ENCODE measurements at regions not wholly inside any gene's neighbourhood (a gene's known extent, or its start where the extent isn't known, plus 50 kb on each side); places are given as distances from the start of the nearest gene placed in this dataset.

DNA sequence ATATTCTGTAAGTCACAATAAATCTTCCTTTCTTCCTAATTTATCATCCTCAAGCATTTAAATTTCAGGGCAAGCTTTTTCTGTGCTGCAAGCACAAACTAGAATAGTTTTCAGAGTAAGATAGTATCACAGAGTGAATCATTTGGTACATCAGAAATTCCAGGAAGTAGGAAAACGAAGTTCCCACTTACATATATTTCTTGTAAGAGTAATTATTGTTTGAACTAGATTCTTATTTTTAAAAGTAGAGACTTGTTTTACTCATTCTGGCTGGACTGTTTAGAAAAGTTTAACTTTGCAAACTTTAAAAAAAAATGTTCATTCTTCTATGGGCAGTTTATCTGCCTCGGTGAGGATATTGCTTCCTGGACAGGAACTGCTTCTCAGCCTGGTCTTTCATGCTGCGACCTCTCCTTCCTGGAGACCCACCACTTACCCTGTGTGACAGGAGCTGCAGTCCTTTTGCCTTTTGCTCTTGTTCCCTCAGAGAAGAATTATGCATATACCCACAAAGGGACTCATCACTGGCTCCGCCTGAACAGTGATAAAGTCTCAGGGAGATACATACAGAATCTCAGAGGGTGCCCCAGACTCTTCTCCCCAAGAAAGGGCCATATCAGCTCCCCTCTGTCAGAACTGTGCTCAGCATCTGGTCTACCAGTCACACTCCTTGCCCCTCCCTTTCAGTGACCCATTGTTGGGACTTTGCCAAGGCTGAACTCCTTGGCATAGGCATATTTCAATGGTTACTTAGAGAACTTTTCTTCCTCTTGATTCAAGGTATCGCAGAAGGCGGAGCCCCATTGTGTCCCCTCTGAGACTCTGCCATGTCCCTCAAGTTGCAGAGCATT, 102.7 kb upstream of the CD55 start:
- TF ChIP-seq CTCF (IDR thresholded peaks at IDR 0.05) (no peak), POLR2A (IDR thresholded peaks at IDR 0.05) (no peak), POLR2AphosphoS5 (IDR thresholded peaks at IDR 0.05) (no peak)
